Activated CD4-positive, alpha-beta memory T cell treated with anti-CD3 and anti-CD28 coated beads, Interleukin-2, amount 10 ng/mL, durations not matched to agents 7 days and 5 days (primary cell): ENCODE measurements at regions not wholly inside any gene's neighbourhood (a gene's known extent, or its start where the extent isn't known, plus 50 kb on each side); places are given as distances from the start of the nearest gene placed in this dataset.

Experiments
- CTCF ChIA-PET: fragments of 350-600 bp; sonication (Branson Sonifier 250); formaldehyde crosslinking; loops from one replicate; lab custom pipeline; 2021; ENCODE audit warnings: antibody characterized with exemption, inconsistent platforms; lab: Charles Lee
- POLR2A ChIA-PET: fragments of 350-600 bp; sonication (Branson Sonifier 250); formaldehyde crosslinking; loops from one replicate; lab custom pipeline; 2021; ENCODE audit warnings: antibody characterized with exemption; lab: Charles Lee
- DNase-seq: peaks from one replicate; pipeline ENCODE4 v3.0.0-alpha.2; 2020
- H3K27ac Mint-ChIP-seq: one replicate; pipeline ENCODE4 v1.8.0; 2021; ENCODE audit warnings: mild to moderate bottlenecking, mixed read lengths
- H3K27me3 Mint-ChIP-seq: one replicate; pipeline ENCODE4 v1.8.0; 2021; ENCODE audit warnings: mixed read lengths
- H3K36me3 Mint-ChIP-seq: one replicate; pipeline ENCODE4 v1.8.0; 2021; ENCODE audit warnings: low read depth, mixed read lengths
- H3K4me1 Mint-ChIP-seq: one replicate; pipeline ENCODE4 v1.8.0; 2021; ENCODE audit warnings: mixed read lengths
- H3K4me3 Mint-ChIP-seq: one replicate; pipeline ENCODE4 v1.8.0; 2021; ENCODE audit warnings: mild to moderate bottlenecking, mixed read lengths
- H3K9me3 Mint-ChIP-seq: one replicate; pipeline ENCODE4 v1.8.0; 2021; ENCODE audit warnings: mixed read lengths

- CTCF ChIA-PET, result no interaction called here
- DNase-seq, result no peak
- H3K27me3 Mint-ChIP-seq, result peaks cover 15% of the 10 kb centered on the region
- H3K27ac Mint-ChIP-seq, result no peak overlapping the region
- H3K36me3 Mint-ChIP-seq, result no peaks in the 10 kb centered on the region
- H3K4me3 Mint-ChIP-seq, result no peak overlapping the region
- no peaks in the 10 kb centered on the region for H3K4me1 Mint-ChIP-seq
- POLR2A ChIA-PET, result no interaction called here
- H3K9me3 Mint-ChIP-seq, result no peaks in the 10 kb centered on the region
Measured at GRCh38 chr1:62370594-62370993, 51.4 kb upstream of the KANK4 start.

- Mint-ChIP-seq H3K27me3 (peaks cover 17% of the 10 kb centered on the region), H3K36me3 (no peaks in the 10 kb centered on the region), H3K4me1 (no peaks in the 10 kb centered on the region), H3K4me3 (no peak overlapping the region), H3K27ac (no peak overlapping the region), H3K9me3 (no peaks in the 10 kb centered on the region)
- no peak for DNase-seq
- ChIA-PET POLR2A (no interaction called here), CTCF (no interaction called here)
Measured at GRCh38 chr1:62371375-62371774, 52.1 kb upstream of the KANK4 start.

- DNase-seq, result no peak
- POLR2A ChIA-PET, result no interaction called here
- no peaks in the 10 kb centered on the region for H3K4me1 Mint-ChIP-seq
Measured at GRCh38 chr1:62373221-62373620, 54.0 kb upstream of the KANK4 start.

GRCh38 chr1:62377043-62377562, 57.9 kb upstream of the KANK4 start:
- Mint-ChIP-seq H3K4me3 (no peak overlapping the region), H3K27me3 (peaks cover 2% of the 10 kb centered on the region), H3K36me3 (no peaks in the 10 kb centered on the region), H3K4me1 (no peaks in the 10 kb centered on the region), H3K9me3 (no peaks in the 10 kb centered on the region), H3K27ac (no peak overlapping the region)
- DNase-seq, result no peak
- CTCF ChIA-PET, result no interaction called here
- POLR2A ChIA-PET, result no interaction called here

More at GRCh38 chr1:62373221-62373620, 54.0 kb upstream of the KANK4 start:
- Mint-ChIP-seq H3K36me3 (no peaks in the 10 kb centered on the region), H3K27ac (no peak overlapping the region), H3K4me3 (no peak overlapping the region), H3K9me3 (no peaks in the 10 kb centered on the region), H3K27me3 (peaks cover 12% of the 10 kb centered on the region)
- CTCF ChIA-PET, result interaction anchor here (0.6 kb wide), 1 partner anchor 237 kb away, joined by 3 read pairs; no protein-coding TSS in a partner anchor

- Mint-ChIP-seq H3K27me3 (peaks cover 2% of the 10 kb centered on the region), H3K27ac (no peak overlapping the region), H3K36me3 (no peaks in the 10 kb centered on the region), H3K9me3 (no peaks in the 10 kb centered on the region), H3K4me1 (no peaks in the 10 kb centered on the region), H3K4me3 (no peak overlapping the region)
- ChIA-PET POLR2A (no interaction called here), CTCF (no interaction called here)
- DNase-seq, result no peak
Measured at GRCh38 chr1:62380181-62380580, 56.7 kb upstream of the USP1 start.

- Mint-ChIP-seq H3K4me3 (no peak overlapping the region), H3K36me3 (no peaks in the 10 kb centered on the region), H3K27me3 (no peaks in the 10 kb centered on the region), H3K9me3 (no peaks in the 10 kb centered on the region), H3K27ac (no peak overlapping the region), H3K4me1 (no peaks in the 10 kb centered on the region)
- POLR2A ChIA-PET, result no interaction called here
- CTCF ChIA-PET, result interaction anchor here (1.1 kb wide), 1 partner anchor 21 kb away, joined by 3 read pairs; no protein-coding TSS in a partner anchor
- DNase-seq, result no peak
Measured at GRCh38 chr1:62381831-62382657, 54.8 kb upstream of the USP1 start.

- CTCF ChIA-PET, result interaction anchor here (1.1 kb wide), 1 partner anchor 21 kb away, joined by 3 read pairs; no protein-coding TSS in a partner anchor
- Mint-ChIP-seq H3K27me3 (no peaks in the 10 kb centered on the region), H3K4me3 (no peak overlapping the region), H3K36me3 (no peaks in the 10 kb centered on the region), H3K27ac (no peak overlapping the region), H3K4me1 (no peaks in the 10 kb centered on the region), H3K9me3 (no peaks in the 10 kb centered on the region)
- POLR2A ChIA-PET, result no interaction called here
- no peak for DNase-seq
Measured at GRCh38 chr1:62382658-62382955, 54.2 kb upstream of the USP1 start.

- ChIA-PET CTCF (no interaction called here), POLR2A (no interaction called here)
- Mint-ChIP-seq H3K27me3 (peaks cover under 1% of the 10 kb centered on the region), H3K27ac (no peak overlapping the region), H3K36me3 (no peaks in the 10 kb centered on the region), H3K4me1 (no peaks in the 10 kb centered on the region), H3K9me3 (no peaks in the 10 kb centered on the region), H3K4me3 (no peak overlapping the region)
- no peak for DNase-seq
Measured at GRCh38 chr1:62384276-62385005, 52.4 kb upstream of the USP1 start.

- no peak overlapping the region for H3K4me3 Mint-ChIP-seq
- ChIA-PET POLR2A (no interaction called here), CTCF (no interaction called here)
- no peaks in the 10 kb centered on the region for H3K9me3 Mint-ChIP-seq
- H3K36me3 Mint-ChIP-seq, result no peaks in the 10 kb centered on the region
- H3K4me1 Mint-ChIP-seq, result no peaks in the 10 kb centered on the region
- H3K27me3 Mint-ChIP-seq, result peaks cover 6% of the 10 kb centered on the region
- H3K27ac Mint-ChIP-seq, result no peak overlapping the region
- DNase-seq, result no peak
Measured at GRCh38 chr1:62385923-62386322, 50.9 kb upstream of the USP1 start.

GRCh38 chr1:62386351-62387121, 50.3 kb upstream of the USP1 start:
- Mint-ChIP-seq H3K4me3 (no peak overlapping the region), H3K27ac (no peak overlapping the region), H3K36me3 (no peaks in the 10 kb centered on the region), H3K4me1 (no peaks in the 10 kb centered on the region), H3K9me3 (no peaks in the 10 kb centered on the region), H3K27me3 (peaks cover 9% of the 10 kb centered on the region)
- POLR2A ChIA-PET, result no interaction called here
- DNase-seq, result no peak
- CTCF ChIA-PET, result no interaction called here
